Suprapubic skin (tissue), 4 donors: ENCODE measurements at regions not wholly inside any gene's neighbourhood (a gene's known extent, or its start where the extent isn't known, plus 50 kb on each side); places are given as distances from the start of the nearest gene placed in this dataset.

Source experiments
- DNase-seq, 2 donors: peaks; one replicate each; pipeline ENCODE4 v3.0.0-alpha.2; 2019; ENCODE audit warnings: low spot score in 2 of 2
- H3K27ac ChIP-seq: fragments of 200-600 bp; sonication (generic); one replicate; pipeline ENCODE4 v1.5.1; 2019
- H3K27me3 ChIP-seq: fragments of 200-600 bp; sonication (generic); one replicate; pipeline ENCODE4 v1.5.1; 2019
- H3K36me3 ChIP-seq: fragments of 200-600 bp; sonication (generic); one replicate; pipeline ENCODE4 v1.5.1; 2019
- H3K4me1 ChIP-seq: fragments of 200-600 bp; sonication (generic); one replicate; pipeline ENCODE4 v1.5.1; 2019
- H3K4me3 ChIP-seq: fragments of 200-600 bp; sonication (generic); one replicate; pipeline ENCODE4 v1.5.1; 2019; ENCODE audit warnings: mild to moderate bottlenecking
- H3K9me3 ChIP-seq: fragments of 200-600 bp; sonication (generic); one replicate; pipeline ENCODE4 v1.5.1; 2019
- EP300 ChIP-seq: sonication (generic); formaldehyde crosslinking; IDR thresholded peaks from one replicate; pipeline ENCODE4 v1.6.1; 2017; ENCODE audit warnings: antibody characterized with exemption
- POLR2A ChIP-seq, 2 donors: fragments of 450-650 bp; IDR thresholded peaks; one replicate each; pipeline ENCODE4 v1.6.1; 2017; ENCODE audit warnings: antibody characterized with exemption in 2 of 2, mild to moderate bottlenecking in 2 of 2, moderate library complexity in 2 of 2
- POLR2AphosphoS5 ChIP-seq, 3 donors: sonication (generic); formaldehyde crosslinking; IDR thresholded peaks; one replicate each; pipeline ENCODE4 v1.6.1; 2017; ENCODE audit warnings: antibody characterized with exemption in 3 of 3
- WGBS: methylation state at CpG from one replicate; pipeline ENCODE4 v1.1.5; 2018; 5-methylcytosine and 5-hydroxymethylcytosine counted together
- TF ChIP-seq, protein P1 (sequence below), 2 donors: fragments of 200-600 bp in 1 of 2; fragments of 450-650 bp in 1 of 2; sonication (generic) in 1 of 2; IDR thresholded peaks; one replicate each; pipeline ENCODE4 v1.5.1; 2016 to 2019; ENCODE audit warnings: antibody characterized with exemption in 2 of 2, mild to moderate bottlenecking in 1 of 2, moderate library complexity in 1 of 2

DNA sequence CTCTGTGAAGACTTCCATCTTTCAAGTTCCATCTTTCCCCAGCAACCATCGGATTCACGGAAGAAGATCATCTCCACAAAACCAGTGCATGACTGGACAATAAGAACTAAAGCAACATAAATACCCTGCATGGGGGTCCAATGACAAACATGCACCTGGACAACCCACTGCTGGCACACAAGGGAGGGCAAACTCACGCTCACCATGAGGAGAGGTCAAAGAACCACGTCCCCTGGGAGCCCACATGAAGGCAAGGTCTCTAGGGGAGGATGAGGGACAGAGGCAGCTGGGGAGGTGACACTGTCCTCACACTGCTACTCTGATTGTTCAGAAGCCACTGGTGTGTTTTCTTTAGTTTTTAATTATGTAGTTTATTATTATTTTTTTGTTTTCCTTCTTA lies 190.8 kb downstream of the MED10 start:
- Histone ChIP-seq H3K9me3 (no peaks in the 10 kb centered on the region), H3K4me1 (no peaks in the 10 kb centered on the region), H3K36me3 (no peaks in the 10 kb centered on the region), H3K4me3 (no peak overlapping the region), H3K27me3 (no peaks in the 10 kb centered on the region), H3K27ac (no peak overlapping the region)
- TF ChIP-seq POLR2A (IDR thresholded peaks at IDR 0.05) (no peak), EP300 (no peak), POLR2AphosphoS5 (IDR thresholded peaks at IDR 0.05) (no peak)
- TF ChIP-seq, protein P1, sequence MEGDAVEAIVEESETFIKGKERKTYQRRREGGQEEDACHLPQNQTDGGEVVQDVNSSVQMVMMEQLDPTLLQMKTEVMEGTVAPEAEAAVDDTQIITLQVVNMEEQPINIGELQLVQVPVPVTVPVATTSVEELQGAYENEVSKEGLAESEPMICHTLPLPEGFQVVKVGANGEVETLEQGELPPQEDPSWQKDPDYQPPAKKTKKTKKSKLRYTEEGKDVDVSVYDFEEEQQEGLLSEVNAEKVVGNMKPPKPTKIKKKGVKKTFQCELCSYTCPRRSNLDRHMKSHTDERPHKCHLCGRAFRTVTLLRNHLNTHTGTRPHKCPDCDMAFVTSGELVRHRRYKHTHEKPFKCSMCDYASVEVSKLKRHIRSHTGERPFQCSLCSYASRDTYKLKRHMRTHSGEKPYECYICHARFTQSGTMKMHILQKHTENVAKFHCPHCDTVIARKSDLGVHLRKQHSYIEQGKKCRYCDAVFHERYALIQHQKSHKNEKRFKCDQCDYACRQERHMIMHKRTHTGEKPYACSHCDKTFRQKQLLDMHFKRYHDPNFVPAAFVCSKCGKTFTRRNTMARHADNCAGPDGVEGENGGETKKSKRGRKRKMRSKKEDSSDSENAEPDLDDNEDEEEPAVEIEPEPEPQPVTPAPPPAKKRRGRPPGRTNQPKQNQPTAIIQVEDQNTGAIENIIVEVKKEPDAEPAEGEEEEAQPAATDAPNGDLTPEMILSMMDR (IDR thresholded peaks at IDR 0.05): no peak
- DNase-seq: no peak
- WGBS: 76% methylated on average over 4 of the region's 4 CpGs

- no peak overlapping the region for H3K27ac ChIP-seq
- H3K36me3 ChIP-seq: no peaks in the 10 kb centered on the region
- WGBS: 92% methylated on average over 6 of the region's 6 CpGs
- no peak overlapping the region for H3K4me3 ChIP-seq
- peaks cover 3% of the 10 kb centered on the region for H3K27me3 ChIP-seq
- no peak for DNase-seq
- TF ChIP-seq EP300 (no peak), POLR2AphosphoS5 (IDR thresholded peaks at IDR 0.05) (no peak), POLR2A (IDR thresholded peaks at IDR 0.05) (no peak)
- TF ChIP-seq, protein P1 (IDR thresholded peaks at IDR 0.05): no peak
- H3K9me3 ChIP-seq: no peaks in the 10 kb centered on the region
- H3K4me1 ChIP-seq: no peaks in the 10 kb centered on the region
Measured at GRCh38 chr5:6185574-6185973, 192.8 kb downstream of the MED10 start.

- H3K36me3 ChIP-seq: no peaks in the 10 kb centered on the region
- H3K4me1 ChIP-seq: no peaks in the 10 kb centered on the region
- no peak for DNase-seq
- no peak overlapping the region for H3K27ac ChIP-seq
- peaks cover 3% of the 10 kb centered on the region for H3K27me3 ChIP-seq
- no peaks in the 10 kb centered on the region for H3K9me3 ChIP-seq
- WGBS: 67% methylated on average over 1 of the region's 1 CpG
- TF ChIP-seq, protein P1 (IDR thresholded peaks at IDR 0.05): no peak
- TF ChIP-seq EP300 (no peak), POLR2A (IDR thresholded peaks at IDR 0.05) (no peak), POLR2AphosphoS5 (IDR thresholded peaks at IDR 0.05) (no peak)
- H3K4me3 ChIP-seq: no peak overlapping the region
Measured at GRCh38 chr5:6184481-6184880, 193.9 kb downstream of the MED10 start.

GRCh38 chr5:6183391-6184390 lies 194.7 kb downstream of the MED10 start:
- no peak overlapping the region for H3K27ac ChIP-seq
- TF ChIP-seq POLR2AphosphoS5 (IDR thresholded peaks at IDR 0.05): no peak
- TF ChIP-seq EP300: no peak
- TF ChIP-seq POLR2A (IDR thresholded peaks at IDR 0.05): no peak
- TF ChIP-seq, protein P1 (IDR thresholded peaks at IDR 0.05): no peak
- WGBS: 87% methylated on average over 14 of the region's 17 CpGs
- no peak overlapping the region for H3K4me3 ChIP-seq
- DNase-seq: no peak
- H3K4me1 ChIP-seq: no peaks in the 10 kb centered on the region
- H3K36me3 ChIP-seq: no peaks in the 10 kb centered on the region
- peaks cover 3% of the 10 kb centered on the region for H3K27me3 ChIP-seq
- no peaks in the 10 kb centered on the region for H3K9me3 ChIP-seq

GRCh38 chr5:6182271-6182815 lies 196.0 kb downstream of the MED10 start:
- Histone ChIP-seq H3K4me3 (no peak overlapping the region), H3K27ac (no peak overlapping the region), H3K36me3 (no peaks in the 10 kb centered on the region), H3K27me3 (peaks cover 3% of the 10 kb centered on the region), H3K9me3 (no peaks in the 10 kb centered on the region), H3K4me1 (no peaks in the 10 kb centered on the region)
- TF ChIP-seq POLR2AphosphoS5 (IDR thresholded peaks at IDR 0.05) (no peak), EP300 (no peak), POLR2A (IDR thresholded peaks at IDR 0.05) (no peak)
- TF ChIP-seq, protein P1 (IDR thresholded peaks at IDR 0.05): no peak
- no peak for DNase-seq
- 92% methylated on average over 17 of the region's 23 CpGs for WGBS
